Panc1 (cell line): ENCODE measurements at regions not wholly inside any gene's neighbourhood (a gene's known extent, or its start where the extent isn't known, plus 50 kb on each side); places are given as distances from the start of the nearest gene placed in this dataset.
A peak's percentile ranks its signal among the peaks of the same experiment; 100 is the strongest.

ENCODE experiments used
- ATAC-seq: fragments of 200-7000 bp; cut with Tn5 transposase; 2 replicates; pipeline ENCODE4 v1.9.1; 2020; ENCODE audit warnings: mild to moderate bottlenecking, moderate library complexity
- BruUV-seq: library from RNA; stranded (reverse); fragments of 400-500 nt; replicated peaks from 2 replicates; lab custom pipeline; 2021; lab: Mats Ljungman, UMichigan
- CTCF ChIA-PET: fragments of 300-600 bp; sonication (Branson Sonifier 250); formaldehyde crosslinking; loops from one replicate; lab custom pipeline; 2022; ENCODE audit warnings: antibody characterized with exemption; lab: Charles Lee
- POLR2A ChIA-PET: fragments of 300-600 bp; sonication (Branson Sonifier 250); formaldehyde crosslinking; loops from one replicate; lab custom pipeline; 2022; ENCODE audit warnings: antibody characterized with exemption; lab: Charles Lee
- DNase-seq: peaks from one replicate; pipeline ENCODE4 v3.0.0-alpha.2; 2010; ENCODE audit warnings: low read depth, low spot score
- H3K27ac ChIP-seq: 2 replicates; pipeline ENCODE4 v1.5.1; 2011; ENCODE audit warnings: mild to moderate bottlenecking, low read length, inconsistent platforms
- H3K27me3 ChIP-seq: fragments of 200-500 bp; sonication (Bioruptor generic); 2 replicates; pipeline ENCODE4 v1.6.0; 2014; ENCODE audit warnings: low read length, inconsistent platforms; ENCODE audit not compliant: control insufficient read depth, insufficient read depth
- H3K36me3 ChIP-seq: fragments of 200-500 bp; sonication (Bioruptor generic); 2 replicates; pipeline ENCODE4 v1.5.1; 2014; ENCODE audit warnings: inconsistent platforms, mild to moderate bottlenecking, low read length, moderate library complexity; ENCODE audit not compliant: control insufficient read depth, insufficient read depth
- H3K4me1 ChIP-seq: 2 replicates; pipeline ENCODE4 v1.5.1; 2011; ENCODE audit warnings: inconsistent platforms, mild to moderate bottlenecking, low read length, moderate library complexity; ENCODE audit not compliant: control insufficient read depth, insufficient read depth
- H3K4me3 ChIP-seq, 2 experiments: 2 replicates each; pipeline ENCODE4 v1.5.1; 2011 to 2012; ENCODE audit warnings: low read depth in 2 of 2, low read length in 2 of 2, mild to moderate bottlenecking in 2 of 2, inconsistent platforms in 1 of 2, moderate library complexity in 1 of 2
- H3K9me3 ChIP-seq: fragments of 200-500 bp; sonication (Bioruptor generic); 2 replicates; pipeline ENCODE4 v1.5.1; 2014; ENCODE audit warnings: low read depth, mild to moderate bottlenecking, inconsistent platforms, low read length, moderate library complexity; ENCODE audit not compliant: control insufficient read depth, insufficient read depth
- CTCF ChIP-seq: fragments of 450-650 bp; IDR thresholded peaks from 2 replicates; pipeline ENCODE4 v1.5.1; 2017; ENCODE audit warnings: mild to moderate bottlenecking
- POLR2AphosphoS5 ChIP-seq: IDR thresholded peaks from 2 replicates; pipeline ENCODE4 v1.6.1; 2012; ENCODE audit warnings: mild to moderate bottlenecking, low read depth, low read length, moderate library complexity
- REST ChIP-seq, 2 experiments: IDR thresholded peaks; 2 replicates each; pipeline ENCODE4 v1.6.1; 2011 to 2012; ENCODE audit warnings: low read depth in 2 of 2, control low read depth in 1 of 2, low read length in 1 of 2, mild to moderate bottlenecking in 1 of 2, moderate library complexity in 1 of 2; ENCODE audit not compliant: insufficient read depth in 1 of 2
- SIN3A ChIP-seq: IDR thresholded peaks from 2 replicates; pipeline ENCODE4 v1.6.1; 2012; ENCODE audit warnings: low read depth, mild to moderate bottlenecking, low read length, moderate library complexity, borderline replicate concordance; ENCODE audit not compliant: insufficient read depth
- TCF7L2 ChIP-seq: IDR thresholded peaks from 2 replicates; pipeline ENCODE4 v1.6.1; 2011; ENCODE audit warnings: mild to moderate bottlenecking, low read depth, low read length, inconsistent platforms
- in situ Hi-C: cut with HindIII; loops from 2 replicates; pipeline ENCODE4 v1.10.0; 2016; ENCODE audit warnings: low sequenced_read_pairs, low pct_unique_long_range_greater_than_20kb
- intact Hi-C: fragments of 100-400 bp; cut with micrococcal nuclease; formaldehyde crosslinking; loops from one replicate; pipeline ENCODE4 v1.10.0; 2022; ENCODE audit not compliant: unreplicated experiment

GRCh38 chr6:148250975-148251685 lies 91.5 kb upstream of the SASH1 start:
- no TSS peak for BruUV-seq
- Histone ChIP-seq H3K27ac (no peak overlapping the region), H3K36me3 (no peaks in the 10 kb centered on the region), H3K4me1 (no peaks in the 10 kb centered on the region), H3K27me3 (no peaks in the 10 kb centered on the region), H3K4me3 (no peak overlapping the region), H3K9me3 (no peaks in the 10 kb centered on the region)
- in situ Hi-C loops: no loop called here
- no peak for DNase-seq
- POLR2A ChIA-PET: interaction anchor here (0.7 kb wide), 1 partner anchor 29 kb away, joined by 6 read pairs; no protein-coding TSS in a partner anchor
- CTCF ChIA-PET: no interaction called here
- ATAC-seq: no peak
- TF ChIP-seq SIN3A (no peak), REST (IDR thresholded peaks at IDR 0.05; ENCODE audit: insufficient read depth in 1 of 2, low read depth in 2 of 2, low read length in 1 of 2) (no peak), POLR2AphosphoS5 (no peak), TCF7L2 (no peak), CTCF (peak; percentile 51)
- intact Hi-C loops: loop anchor here (2.0 to 10.0 kb wide), 2 partner anchors 74 to 214 kb away; no protein-coding TSS in a partner anchor

- CTCF ChIA-PET: interaction anchor here (0.6 kb wide), 1 partner anchor 107 kb away, joined by 6 read pairs; no protein-coding TSS in a partner anchor
- ATAC-seq (no peak), DNase-seq (no peak)
- Histone ChIP-seq H3K27ac (no peak overlapping the region), H3K4me1 (no peaks in the 10 kb centered on the region), H3K27me3 (no peaks in the 10 kb centered on the region), H3K36me3 (no peaks in the 10 kb centered on the region), H3K9me3 (no peaks in the 10 kb centered on the region), H3K4me3 (no peak overlapping the region)
- no TSS peak for BruUV-seq
- POLR2A ChIA-PET: no interaction called here
- intact Hi-C loops: loop anchor here (2.0 to 10.0 kb wide), 2 partner anchors 75 to 213 kb away; no protein-coding TSS in a partner anchor
- in situ Hi-C loops: no loop called here
- TF ChIP-seq CTCF: no peak
- TF ChIP-seq TCF7L2: no peak
- no peak for TF ChIP-seq POLR2AphosphoS5
- TF ChIP-seq SIN3A: no peak
- TF ChIP-seq REST (IDR thresholded peaks at IDR 0.05; ENCODE audit: insufficient read depth in 1 of 2, low read depth in 2 of 2, low read length in 1 of 2): no peak
Observed at GRCh38 chr6:148251891-148252290, 90.7 kb upstream of the SASH1 start.
